ENCODE measurements at regions not wholly inside any gene's neighbourhood (a gene's known extent, or its start where the extent isn't known, plus 50 kb on each side); places are given as distances from the start of the nearest gene placed in this dataset.
"Not testable (repeated sequence)": the region's sequence is repeated elsewhere in the genome, so short reads cannot be mapped to it uniquely, and the experiment has no call there.

- DNase-seq, result no peak
Observed at GRCh38 chr12:126400831-126401230, 1335.6 kb downstream of the AACS start.

GRCh38 chr12:126404293-126404881 is 1339.2 kb downstream of the AACS start:
- no peak for DNase-seq

GRCh38 chr12:126418400-126418799 is 1353.2 kb downstream of the AACS start:
- no peak for DNase-seq

GRCh38 chr12:126419131-126419530 is 1353.9 kb downstream of the AACS start:
- DNase-seq, result no peak

GRCh38 chr12:126424696-126425095 is 1359.5 kb downstream of the AACS start:
- DNase-seq, result no peak

- no peak for DNase-seq
Observed at GRCh38 chr12:126425264-126425663, 1360.0 kb downstream of the AACS start.

- DNase-seq, result no peak
Observed at GRCh38 chr12:126428769-126429168, 1363.5 kb downstream of the AACS start.

- no peak for DNase-seq
Observed at GRCh38 chr12:126430921-126431320, 1365.7 kb downstream of the AACS start.

GRCh38 chr12:126431767-126432166 is 1366.5 kb downstream of the AACS start:
- no peak for DNase-seq

- no peak for DNase-seq
Observed at GRCh38 chr12:126432780-126433179, 1367.5 kb downstream of the AACS start.

GRCh38 chr12:126434412-126434985 is 1369.3 kb downstream of the AACS start:
- no peak for DNase-seq

GRCh38 chr12:126436041-126436440 is 1370.8 kb downstream of the AACS start:
- no peak for DNase-seq

GRCh38 chr12:126437934-126438333 is 1372.7 kb downstream of the AACS start:
- DNase-seq, result no peak

- DNase-seq, result no peak
Observed at GRCh38 chr12:126443977-126444376, 1378.7 kb downstream of the AACS start.

- DNase-seq, result no peak
Observed at GRCh38 chr12:126447346-126447745, 1382.1 kb downstream of the AACS start.

- no peak for DNase-seq
Observed at GRCh38 chr12:126451809-126452208, 1386.6 kb downstream of the AACS start.

GRCh38 chr12:126452686-126453085 is 1387.5 kb downstream of the AACS start:
- not testable (repeated sequence) for DNase-seq

GRCh38 chr12:126454581-126454980 is 1389.3 kb downstream of the AACS start:
- DNase-seq, result no peak

GRCh38 chr12:126457776-126458175 is 1392.5 kb downstream of the AACS start:
- no peak for DNase-seq

GRCh38 chr12:126464153-126464552 is 1398.9 kb downstream of the AACS start:
- no peak for DNase-seq

GRCh38 chr12:126469211-126469610 is 1404.0 kb downstream of the AACS start:
- no peak for DNase-seq

- no peak for DNase-seq
Observed at GRCh38 chr12:126474703-126475102, 1409.5 kb downstream of the AACS start.

- DNase-seq, result no peak
Observed at GRCh38 chr12:126480451-126480850, 1415.2 kb downstream of the AACS start.

- DNase-seq, result no peak
Observed at GRCh38 chr12:126481688-126482087, 1416.5 kb downstream of the AACS start.

- no peak for DNase-seq
Observed at GRCh38 chr12:126482238-126482889, 1417.1 kb downstream of the AACS start.

All from hematopoietic multipotent progenitor cell treated with erythropoietin and hydrocortisone succinate and interleukin-3 and kit ligand, for 4 days (in vitro differentiated cells).